ENCODE measurements at regions not wholly inside any gene's neighbourhood (a gene's known extent, or its start where the extent isn't known, plus 50 kb on each side); places are given as distances from the start of the nearest gene placed in this dataset.
"Not testable (repeated sequence)": the region's sequence is repeated elsewhere in the genome, so short reads cannot be mapped to it uniquely, and the experiment has no call there.

GRCh38 chr6:164612751-164613150, 696.7 kb downstream of the C6orf118 start:
- H3K4me1 ChIP-seq: no peaks in the 10 kb centered on the region
- intact Hi-C loops (cut with DNase I; ENCODE audit: low total_unique reads): no loop called here
- 50 to 58% methylated on average over 3 of the region's 3 CpGs for WGBS, 2 donors (ENCODE audit: low coverage in 1 of 2)

GRCh38 chr6:164610859-164611258, 698.5 kb downstream of the C6orf118 start:
- H3K9me3 ChIP-seq; H3K27me3 ChIP-seq; H3K4me1 ChIP-seq; in situ Hi-C loops (cut with MboI; ENCODE audit: low pct_ligation_motif_present in 1 of 4, low pct_unique_long_range_greater_than_20kb in 1 of 4, low sequenced_read_pairs in 3 of 4); DNase-seq; H3K27ac ChIP-seq; H3K4me3 ChIP-seq; H3K36me3 ChIP-seq; intact Hi-C loops (cut with DNase I; ENCODE audit: low total_unique reads): not testable (repeated sequence)
- 77 to 90% methylated on average over 3 to 15 of the region's 15 CpGs for WGBS, 2 donors (ENCODE audit: low coverage in 1 of 2)

More at GRCh38 chr6:164612751-164613150, 696.7 kb downstream of the C6orf118 start:
- Histone ChIP-seq H3K27me3 (no peaks in the 10 kb centered on the region), H3K27ac (no peak overlapping the region), H3K4me3 (no peak overlapping the region), H3K36me3 (no peaks in the 10 kb centered on the region), H3K9me3 (no peaks in the 10 kb centered on the region)
- in situ Hi-C loops (cut with MboI; ENCODE audit: low pct_ligation_motif_present in 1 of 4, low pct_unique_long_range_greater_than_20kb in 1 of 4, low sequenced_read_pairs in 3 of 4): no loop called here
- no peak for DNase-seq
- TF ChIP-seq POLR2AphosphoS5 (IDR thresholded peaks at IDR 0.05): no peak
- TF ChIP-seq POLR2A (IDR thresholded peaks at IDR 0.05): no peak
- TF ChIP-seq CTCF (IDR thresholded peaks at IDR 0.05): no peak
- TF ChIP-seq EP300 (IDR thresholded peaks at IDR 0.05; ENCODE audit: low read depth): no peak

GRCh38 chr6:164602415-164602814, 707.0 kb downstream of the C6orf118 start:
- intact Hi-C loops (cut with DNase I; ENCODE audit: low total_unique reads); in situ Hi-C loops (cut with MboI; ENCODE audit: low pct_ligation_motif_present in 1 of 4, low pct_unique_long_range_greater_than_20kb in 1 of 4, low sequenced_read_pairs in 3 of 4); H3K27ac ChIP-seq; H3K9me3 ChIP-seq; H3K27me3 ChIP-seq; H3K36me3 ChIP-seq; DNase-seq; H3K4me3 ChIP-seq; H3K4me1 ChIP-seq: not testable (repeated sequence)
- WGBS, 2 donors (ENCODE audit: low coverage in 1 of 2): 87 to 88% methylated on average over 15 of the region's 15 CpGs

- no peak for DNase-seq
- Histone ChIP-seq H3K4me3 (no peak overlapping the region), H3K9me3 (no peaks in the 10 kb centered on the region), H3K36me3 (no peaks in the 10 kb centered on the region), H3K27ac (no peak overlapping the region), H3K27me3 (no peaks in the 10 kb centered on the region), H3K4me1 (no peaks in the 10 kb centered on the region)
- intact Hi-C loops (cut with DNase I; ENCODE audit: low total_unique reads) (no loop called here), in situ Hi-C loops (cut with MboI; ENCODE audit: low pct_ligation_motif_present in 1 of 4, low pct_unique_long_range_greater_than_20kb in 1 of 4, low sequenced_read_pairs in 3 of 4) (no loop called here)
- no peak for TF ChIP-seq CTCF (IDR thresholded peaks at IDR 0.05)
- no peak for TF ChIP-seq POLR2A (IDR thresholded peaks at IDR 0.05)
- TF ChIP-seq POLR2AphosphoS5 (IDR thresholded peaks at IDR 0.05): no peak
- TF ChIP-seq EP300 (IDR thresholded peaks at IDR 0.05; ENCODE audit: low read depth): no peak
- WGBS, 2 donors (ENCODE audit: low coverage in 1 of 2): 44 to 50% methylated on average over 2 to 4 of the region's 4 CpGs
These were observed 727.8 kb downstream of the C6orf118 start for GRCh38 chr6:164581563-164581962.

GRCh38 chr6:164579035-164579434, 730.4 kb downstream of the C6orf118 start:
- TF ChIP-seq POLR2A (IDR thresholded peaks at IDR 0.05) (no peak), EP300 (IDR thresholded peaks at IDR 0.05; ENCODE audit: low read depth) (no peak), CTCF (IDR thresholded peaks at IDR 0.05) (no peak), POLR2AphosphoS5 (IDR thresholded peaks at IDR 0.05) (no peak)
- in situ Hi-C loops (cut with MboI; ENCODE audit: low pct_ligation_motif_present in 1 of 4, low pct_unique_long_range_greater_than_20kb in 1 of 4, low sequenced_read_pairs in 3 of 4): no loop called here
- no peak for DNase-seq

More at GRCh38 chr6:164579035-164579434, 730.4 kb downstream of the C6orf118 start:
- Histone ChIP-seq H3K27me3 (no peaks in the 10 kb centered on the region), H3K4me1 (no peaks in the 10 kb centered on the region), H3K4me3 (no peak overlapping the region), H3K36me3 (no peaks in the 10 kb centered on the region), H3K9me3 (no peaks in the 10 kb centered on the region), H3K27ac (no peak overlapping the region)
- 68 to 72% methylated on average over 3 of the region's 3 CpGs for WGBS, 2 donors (ENCODE audit: low coverage in 1 of 2)
- intact Hi-C loops (cut with DNase I; ENCODE audit: low total_unique reads): no loop called here
